ENCODE measurements at regions not wholly inside any gene's neighbourhood (a gene's known extent, or its start where the extent isn't known, plus 50 kb on each side); places are given as distances from the start of the nearest gene placed in this dataset.
A peak's percentile ranks its signal among the peaks of the same experiment; 100 is the strongest.

DNA sequence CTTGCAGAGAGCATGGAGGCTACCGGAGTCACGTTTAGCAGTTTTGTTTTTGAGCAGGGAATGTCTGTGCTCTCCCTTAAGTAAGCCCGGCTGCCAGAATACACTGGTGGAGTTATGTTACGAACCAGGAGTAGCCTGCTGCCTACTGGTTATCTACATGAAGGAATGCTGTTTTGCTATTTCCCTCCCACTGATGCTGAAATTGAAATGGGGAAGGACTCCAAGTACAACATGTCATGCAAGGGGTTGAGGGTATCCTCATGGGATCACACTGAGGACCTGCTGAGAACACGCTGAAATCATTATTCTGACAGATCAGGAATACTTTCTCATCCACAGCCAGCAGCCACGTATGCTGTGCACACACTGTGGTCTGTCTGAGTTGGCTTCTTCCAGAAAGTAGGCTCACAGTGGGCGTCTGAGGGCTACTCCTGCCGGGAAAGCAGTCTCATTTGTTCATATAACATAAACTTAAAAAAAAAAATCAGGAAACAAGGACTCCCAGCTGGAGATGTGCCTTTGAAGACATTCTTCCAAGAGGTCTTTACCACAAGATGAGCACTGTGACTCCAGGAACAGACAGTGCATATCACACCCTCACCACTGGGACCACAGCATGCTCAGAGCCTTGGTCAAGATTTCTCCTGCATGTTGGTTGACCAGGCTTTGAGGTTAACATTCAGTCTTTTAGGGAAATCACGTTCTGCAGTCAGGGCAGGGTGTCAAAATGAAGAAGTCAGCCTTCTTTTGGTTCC, 300.4 kb upstream of the RASGRP1 start:
- intact Hi-C loops (cut with DNase I; ENCODE audit: low total_unique reads), result no loop called here
- Histone ChIP-seq H3K9me3 (no peaks in the 10 kb centered on the region), H3K36me3 (no peaks in the 10 kb centered on the region), H3K4me1 (peaks cover 0 to 4% (median 0%) of the 10 kb centered on the region in 6 donors), H3K27me3 (replicated peaks in 1 of 7) (no peaks in the 10 kb centered on the region), H3K27ac (peak overlapping the region in 2 of 8 donors; percentile 19), H3K4me3 (no peak overlapping the region)
- no peak for DNase-seq
- 57 to 82% (median 72%) methylated on average over 9 of the region's 9 CpGs for WGBS, 5 donors
- TF ChIP-seq, protein P1, sequence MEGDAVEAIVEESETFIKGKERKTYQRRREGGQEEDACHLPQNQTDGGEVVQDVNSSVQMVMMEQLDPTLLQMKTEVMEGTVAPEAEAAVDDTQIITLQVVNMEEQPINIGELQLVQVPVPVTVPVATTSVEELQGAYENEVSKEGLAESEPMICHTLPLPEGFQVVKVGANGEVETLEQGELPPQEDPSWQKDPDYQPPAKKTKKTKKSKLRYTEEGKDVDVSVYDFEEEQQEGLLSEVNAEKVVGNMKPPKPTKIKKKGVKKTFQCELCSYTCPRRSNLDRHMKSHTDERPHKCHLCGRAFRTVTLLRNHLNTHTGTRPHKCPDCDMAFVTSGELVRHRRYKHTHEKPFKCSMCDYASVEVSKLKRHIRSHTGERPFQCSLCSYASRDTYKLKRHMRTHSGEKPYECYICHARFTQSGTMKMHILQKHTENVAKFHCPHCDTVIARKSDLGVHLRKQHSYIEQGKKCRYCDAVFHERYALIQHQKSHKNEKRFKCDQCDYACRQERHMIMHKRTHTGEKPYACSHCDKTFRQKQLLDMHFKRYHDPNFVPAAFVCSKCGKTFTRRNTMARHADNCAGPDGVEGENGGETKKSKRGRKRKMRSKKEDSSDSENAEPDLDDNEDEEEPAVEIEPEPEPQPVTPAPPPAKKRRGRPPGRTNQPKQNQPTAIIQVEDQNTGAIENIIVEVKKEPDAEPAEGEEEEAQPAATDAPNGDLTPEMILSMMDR (IDR thresholded peaks at IDR 0.05 in 8 of 11, conservative IDR thresholded peaks at IDR 0.05 in 3 of 11), result no peak
- no peak for TF ChIP-seq POLR2AphosphoS5 (IDR thresholded peaks at IDR 0.05)
- TF ChIP-seq POLR2A (IDR thresholded peaks at IDR 0.05), result no peak

DNA sequence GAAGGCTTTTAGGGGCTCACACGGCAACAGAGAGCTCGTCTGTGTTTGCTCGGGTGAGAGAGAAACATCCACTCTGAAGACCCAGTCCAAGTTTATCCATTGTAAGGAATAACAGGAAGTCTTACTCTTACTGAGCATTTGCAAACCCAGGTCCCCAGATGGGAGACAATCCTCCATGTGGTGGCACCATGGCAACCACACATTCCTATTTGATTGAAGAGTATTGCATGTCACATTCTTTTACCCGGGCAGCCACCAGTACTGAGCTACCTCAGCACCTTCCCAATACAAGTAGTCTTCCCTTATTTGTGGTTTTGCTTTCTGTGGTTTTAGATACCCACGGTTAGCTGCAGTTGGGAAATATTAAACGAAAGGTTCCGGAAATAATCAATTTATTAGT, 302.9 kb upstream of the RASGRP1 start:
- 77 to 91% (median 82%) methylated on average over 7 of the region's 7 CpGs for WGBS, 5 donors
- Histone ChIP-seq H3K36me3 (no peaks in the 10 kb centered on the region), H3K4me3 (no peak overlapping the region), H3K27me3 (replicated peaks in 1 of 7) (no peaks in the 10 kb centered on the region), H3K9me3 (peaks cover 0 to 16% (median 0%) of the 10 kb centered on the region in 8 donors), H3K27ac (no peak overlapping the region), H3K4me1 (peaks cover 0 to 4% (median 0%) of the 10 kb centered on the region in 6 donors)
- intact Hi-C loops (cut with DNase I; ENCODE audit: low total_unique reads), result no loop called here
- DNase-seq, result no peak
- TF ChIP-seq POLR2AphosphoS5 (IDR thresholded peaks at IDR 0.05) (no peak), POLR2A (IDR thresholded peaks at IDR 0.05) (no peak)
- TF ChIP-seq, protein P1 (IDR thresholded peaks at IDR 0.05 in 8 of 11, conservative IDR thresholded peaks at IDR 0.05 in 3 of 11), result no peak

DNA sequence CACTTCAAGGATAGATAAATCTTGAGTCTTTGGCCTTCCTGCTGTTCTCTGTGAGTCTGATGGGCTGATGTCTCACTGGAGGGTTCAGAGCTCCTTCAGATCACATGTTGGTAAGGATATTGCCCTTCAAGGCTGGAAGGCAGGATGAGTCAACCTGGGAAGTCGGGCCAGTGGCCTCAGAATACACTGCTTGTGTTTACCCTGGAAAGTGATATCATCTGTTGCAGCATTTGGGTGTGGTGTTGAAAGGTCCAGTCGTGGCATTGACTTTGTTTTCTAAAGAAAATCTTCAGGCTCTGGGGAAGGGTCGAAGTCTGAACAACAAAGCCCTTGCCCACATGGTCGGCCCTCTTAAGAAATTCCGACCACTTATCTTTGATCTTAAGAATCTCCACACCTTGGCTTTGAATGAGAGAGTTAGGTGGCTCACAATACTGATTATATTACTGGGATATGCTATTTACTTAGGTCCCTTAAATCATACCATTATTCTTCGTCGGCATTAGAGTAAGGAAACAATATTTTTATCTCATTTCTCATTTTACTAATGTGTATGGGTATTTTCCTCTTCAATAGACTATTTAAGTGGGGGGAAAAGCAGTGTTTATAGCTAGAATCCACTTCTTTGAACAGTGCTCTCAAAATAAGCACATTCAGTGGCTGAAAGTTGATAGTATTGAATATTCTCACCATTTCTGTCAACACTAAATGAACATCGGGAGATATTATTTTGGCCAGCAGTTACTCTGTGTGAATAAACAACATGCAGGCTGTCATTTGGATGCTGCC, 303.9 kb upstream of the RASGRP1 start:
- peaks cover 0 to 20% (median 0%) of the 10 kb centered on the region in 8 donors for H3K9me3 ChIP-seq
- TF ChIP-seq POLR2AphosphoS5 (IDR thresholded peaks at IDR 0.05), result no peak
- no peak for TF ChIP-seq POLR2A (IDR thresholded peaks at IDR 0.05)
- TF ChIP-seq, protein P1 (IDR thresholded peaks at IDR 0.05 in 8 of 11, conservative IDR thresholded peaks at IDR 0.05 in 3 of 11), result no peak
- 81 to 92% (median 81%) methylated on average over 8 of the region's 8 CpGs for WGBS, 5 donors
- no peak overlapping the region for H3K4me3 ChIP-seq
- no peak for DNase-seq
- no peaks in the 10 kb centered on the region for H3K36me3 ChIP-seq
- intact Hi-C loops (cut with DNase I; ENCODE audit: low total_unique reads), result no loop called here
- H3K27ac ChIP-seq, result no peak overlapping the region
- H3K4me1 ChIP-seq, result peaks cover 0 to under 1% (median 0%) of the 10 kb centered on the region in 6 donors
- H3K27me3 ChIP-seq (replicated peaks in 1 of 7), result peaks cover 0 to 3% (median 0%) of the 10 kb centered on the region in 7 donors

DNA sequence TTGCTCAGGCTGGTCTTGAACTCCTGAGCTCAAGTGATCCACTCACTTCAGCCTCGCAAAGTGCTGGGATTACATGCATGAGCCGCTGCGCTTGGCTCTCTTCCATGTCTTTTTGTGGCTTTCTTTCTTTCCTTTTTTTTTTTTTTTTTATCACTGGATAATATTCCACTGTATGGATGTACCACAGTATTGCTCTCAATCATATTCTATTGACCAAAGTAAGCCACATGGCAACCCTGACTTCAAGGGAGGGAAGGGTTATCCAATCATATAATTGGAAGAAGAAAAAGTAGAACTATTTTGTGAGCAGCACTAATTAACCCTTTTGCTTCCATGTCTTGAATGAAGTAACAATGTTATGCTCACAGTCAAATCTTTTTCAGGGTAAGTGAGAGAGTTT, 307.0 kb upstream of the RASGRP1 start:
- H3K36me3 ChIP-seq, result no peaks in the 10 kb centered on the region
- no peak overlapping the region for H3K4me3 ChIP-seq
- TF ChIP-seq, protein P1 (IDR thresholded peaks at IDR 0.05 in 8 of 11, conservative IDR thresholded peaks at IDR 0.05 in 3 of 11), result no peak
- TF ChIP-seq POLR2AphosphoS5 (IDR thresholded peaks at IDR 0.05) (no peak), POLR2A (IDR thresholded peaks at IDR 0.05) (no peak)
- peaks cover 0 to 20% (median 0%) of the 10 kb centered on the region in 8 donors for H3K9me3 ChIP-seq
- H3K27me3 ChIP-seq (replicated peaks in 1 of 7), result peaks cover 0 to 3% (median 0%) of the 10 kb centered on the region in 7 donors
- H3K4me1 ChIP-seq, result peaks cover 0 to 6% (median 0%) of the 10 kb centered on the region in 6 donors
- WGBS, 5 donors, result 92 to 98% (median 94%) methylated on average over 3 of the region's 3 CpGs
- DNase-seq, result no peak
- H3K27ac ChIP-seq, result no peak overlapping the region
- intact Hi-C loops (cut with DNase I; ENCODE audit: low total_unique reads), result no loop called here

All from spleen (tissue), 11 donors.